Limb (tissue), 2 donors: ENCODE measurements at regions not wholly inside any gene's neighbourhood (a gene's known extent, or its start where the extent isn't known, plus 50 kb on each side); places are given as distances from the start of the nearest gene placed in this dataset.
A peak's percentile ranks its signal among the peaks of the same experiment; 100 is the strongest.

Experiments
- DNase-seq, 2 donors: peaks; one replicate each; pipeline ENCODE4 v3.0.0-alpha.2; 2016; ENCODE audit errors: extremely low spot score in 2 of 2

GRCh38 chr3:83513677-83514076 lies 1445.1 kb upstream of the CADM2 start:
- DNase-seq = no peak

GRCh38 chr3:83514130-83514914 lies 1444.5 kb upstream of the CADM2 start:
- DNase-seq = no peak

- no peak for DNase-seq
These were observed 1443.7 kb upstream of the CADM2 start for GRCh38 chr3:83515123-83515522.

- DNase-seq = peak; percentile 59 to 71
These were observed 1435.2 kb upstream of the CADM2 start for GRCh38 chr3:83523470-83524073.

GRCh38 chr3:83524901-83525300 lies 1433.9 kb upstream of the CADM2 start:
- peak in 1 of 2 donors; percentile 3 for DNase-seq

- no peak for DNase-seq
These were observed 1399.7 kb upstream of the CADM2 start for GRCh38 chr3:83559082-83559481.

- no peak for DNase-seq
These were observed 1390.9 kb upstream of the CADM2 start for GRCh38 chr3:83567935-83568334.

GRCh38 chr3:83581546-83581945 lies 1377.2 kb upstream of the CADM2 start:
- DNase-seq = no peak

- DNase-seq = no peak
These were observed 1357.1 kb upstream of the CADM2 start for GRCh38 chr3:83601704-83602103.

GRCh38 chr3:83622526-83622925 lies 1336.3 kb upstream of the CADM2 start:
- DNase-seq = no peak

GRCh38 chr3:83625261-83625660 lies 1333.5 kb upstream of the CADM2 start:
- DNase-seq = no peak

- DNase-seq = no peak
These were observed 1330.3 kb upstream of the CADM2 start for GRCh38 chr3:83628471-83628870.

GRCh38 chr3:83632526-83632925 lies 1326.3 kb upstream of the CADM2 start:
- no peak for DNase-seq

GRCh38 chr3:83633758-83634157 lies 1325.0 kb upstream of the CADM2 start:
- no peak for DNase-seq

GRCh38 chr3:83649692-83650091 lies 1309.1 kb upstream of the CADM2 start:
- DNase-seq = no peak

- DNase-seq = no peak
These were observed 1303.7 kb upstream of the CADM2 start for GRCh38 chr3:83655083-83655482.

GRCh38 chr3:83662381-83662960 lies 1296.3 kb upstream of the CADM2 start:
- peak in 1 of 2 donors; percentile 12 for DNase-seq

- no peak for DNase-seq
These were observed 1288.4 kb upstream of the CADM2 start for GRCh38 chr3:83670416-83670815.

- no peak for DNase-seq
These were observed 1274.7 kb upstream of the CADM2 start for GRCh38 chr3:83683937-83684598.

- DNase-seq = no peak
These were observed 1252.1 kb upstream of the CADM2 start for GRCh38 chr3:83706669-83707068.

- DNase-seq = no peak
These were observed 1243.5 kb upstream of the CADM2 start for GRCh38 chr3:83715307-83715706.

GRCh38 chr3:83729576-83729975 lies 1229.2 kb upstream of the CADM2 start:
- no peak for DNase-seq
